Liver (tissue), 3 donors: ENCODE measurements at regions not wholly inside any gene's neighbourhood (a gene's known extent, or its start where the extent isn't known, plus 50 kb on each side); places are given as distances from the start of the nearest gene placed in this dataset.

Experiments used
- GABPA ChIP-seq, 2 donors: IDR thresholded peaks in 1 of 2; conservative IDR thresholded peaks in 1 of 2; 2 replicates each; pipeline ENCODE4 v1.6.1; 2016; ENCODE audit warnings: antibody characterized with exemption in 2 of 2, mild to moderate bottlenecking in 1 of 2, moderate library complexity in 1 of 2
- JUND ChIP-seq, 2 donors: IDR thresholded peaks; 2 replicates each; pipeline ENCODE4 v1.6.1; 2016; ENCODE audit warnings: antibody characterized with exemption in 2 of 2
- YY1 ChIP-seq: IDR thresholded peaks from 2 replicates; pipeline ENCODE4 v1.6.1; 2016; ENCODE audit warnings: antibody characterized with exemption, mild to moderate bottlenecking
- TF ChIP-seq, protein P1 (sequence below): IDR thresholded peaks from 2 replicates; pipeline ENCODE4 v1.6.1; 2016; ENCODE audit warnings: antibody characterized with exemption, mild to moderate bottlenecking
- TF ChIP-seq, protein P2 (sequence below): fragments of 150-350 bp; IDR thresholded peaks from 2 replicates; pipeline ENCODE4 v1.5.1; 2017; ENCODE audit warnings: improper control_type of control experiment, low read depth, low read length; ENCODE audit not compliant: missing input control
- TF ChIP-seq, protein P3 (sequence below): IDR thresholded peaks from 2 replicates; pipeline ENCODE4 v1.6.1; 2016; ENCODE audit warnings: antibody characterized with exemption
- donor health status: healthy.
- donor health status: healthy.

DNA sequence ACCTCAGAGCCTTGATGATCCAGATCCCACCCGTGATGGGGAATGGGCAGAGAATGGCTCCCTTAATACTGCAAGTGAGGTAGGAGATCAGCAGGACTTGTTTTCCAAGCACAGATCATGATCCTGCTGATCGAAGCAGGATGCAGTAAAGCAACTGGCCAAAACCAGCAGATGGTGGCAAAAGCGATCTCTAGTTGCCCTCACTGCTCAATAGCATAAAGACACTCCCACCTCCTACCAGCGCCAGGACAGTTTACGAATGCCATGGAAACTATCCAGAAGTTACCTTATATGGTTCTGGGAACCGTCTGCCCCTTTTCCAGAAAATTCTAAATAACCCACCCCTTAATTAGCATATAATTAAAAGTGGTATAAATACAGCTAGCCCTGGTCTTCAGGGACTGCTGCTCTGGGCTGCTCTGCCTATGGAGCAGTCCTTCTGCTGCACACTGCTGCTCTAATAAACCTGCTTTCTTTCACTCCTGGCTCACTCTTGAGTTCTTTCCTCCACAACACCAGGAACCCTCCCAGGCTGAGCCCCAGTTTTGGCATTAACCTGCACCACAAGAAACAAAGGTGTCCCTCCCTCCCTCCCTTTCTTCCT is 415.8 kb downstream of the PREX1 start:
- TF ChIP-seq, protein P1, sequence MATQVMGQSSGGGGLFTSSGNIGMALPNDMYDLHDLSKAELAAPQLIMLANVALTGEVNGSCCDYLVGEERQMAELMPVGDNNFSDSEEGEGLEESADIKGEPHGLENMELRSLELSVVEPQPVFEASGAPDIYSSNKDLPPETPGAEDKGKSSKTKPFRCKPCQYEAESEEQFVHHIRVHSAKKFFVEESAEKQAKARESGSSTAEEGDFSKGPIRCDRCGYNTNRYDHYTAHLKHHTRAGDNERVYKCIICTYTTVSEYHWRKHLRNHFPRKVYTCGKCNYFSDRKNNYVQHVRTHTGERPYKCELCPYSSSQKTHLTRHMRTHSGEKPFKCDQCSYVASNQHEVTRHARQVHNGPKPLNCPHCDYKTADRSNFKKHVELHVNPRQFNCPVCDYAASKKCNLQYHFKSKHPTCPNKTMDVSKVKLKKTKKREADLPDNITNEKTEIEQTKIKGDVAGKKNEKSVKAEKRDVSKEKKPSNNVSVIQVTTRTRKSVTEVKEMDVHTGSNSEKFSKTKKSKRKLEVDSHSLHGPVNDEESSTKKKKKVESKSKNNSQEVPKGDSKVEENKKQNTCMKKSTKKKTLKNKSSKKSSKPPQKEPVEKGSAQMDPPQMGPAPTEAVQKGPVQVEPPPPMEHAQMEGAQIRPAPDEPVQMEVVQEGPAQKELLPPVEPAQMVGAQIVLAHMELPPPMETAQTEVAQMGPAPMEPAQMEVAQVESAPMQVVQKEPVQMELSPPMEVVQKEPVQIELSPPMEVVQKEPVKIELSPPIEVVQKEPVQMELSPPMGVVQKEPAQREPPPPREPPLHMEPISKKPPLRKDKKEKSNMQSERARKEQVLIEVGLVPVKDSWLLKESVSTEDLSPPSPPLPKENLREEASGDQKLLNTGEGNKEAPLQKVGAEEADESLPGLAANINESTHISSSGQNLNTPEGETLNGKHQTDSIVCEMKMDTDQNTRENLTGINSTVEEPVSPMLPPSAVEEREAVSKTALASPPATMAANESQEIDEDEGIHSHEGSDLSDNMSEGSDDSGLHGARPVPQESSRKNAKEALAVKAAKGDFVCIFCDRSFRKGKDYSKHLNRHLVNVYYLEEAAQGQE: no peak
- no peak for TF ChIP-seq YY1
- TF ChIP-seq, protein P2, sequence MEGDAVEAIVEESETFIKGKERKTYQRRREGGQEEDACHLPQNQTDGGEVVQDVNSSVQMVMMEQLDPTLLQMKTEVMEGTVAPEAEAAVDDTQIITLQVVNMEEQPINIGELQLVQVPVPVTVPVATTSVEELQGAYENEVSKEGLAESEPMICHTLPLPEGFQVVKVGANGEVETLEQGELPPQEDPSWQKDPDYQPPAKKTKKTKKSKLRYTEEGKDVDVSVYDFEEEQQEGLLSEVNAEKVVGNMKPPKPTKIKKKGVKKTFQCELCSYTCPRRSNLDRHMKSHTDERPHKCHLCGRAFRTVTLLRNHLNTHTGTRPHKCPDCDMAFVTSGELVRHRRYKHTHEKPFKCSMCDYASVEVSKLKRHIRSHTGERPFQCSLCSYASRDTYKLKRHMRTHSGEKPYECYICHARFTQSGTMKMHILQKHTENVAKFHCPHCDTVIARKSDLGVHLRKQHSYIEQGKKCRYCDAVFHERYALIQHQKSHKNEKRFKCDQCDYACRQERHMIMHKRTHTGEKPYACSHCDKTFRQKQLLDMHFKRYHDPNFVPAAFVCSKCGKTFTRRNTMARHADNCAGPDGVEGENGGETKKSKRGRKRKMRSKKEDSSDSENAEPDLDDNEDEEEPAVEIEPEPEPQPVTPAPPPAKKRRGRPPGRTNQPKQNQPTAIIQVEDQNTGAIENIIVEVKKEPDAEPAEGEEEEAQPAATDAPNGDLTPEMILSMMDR: no peak
- TF ChIP-seq, protein P3, sequence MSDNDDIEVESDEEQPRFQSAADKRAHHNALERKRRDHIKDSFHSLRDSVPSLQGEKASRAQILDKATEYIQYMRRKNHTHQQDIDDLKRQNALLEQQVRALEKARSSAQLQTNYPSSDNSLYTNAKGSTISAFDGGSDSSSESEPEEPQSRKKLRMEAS: no peak
- no peak for TF ChIP-seq JUND (IDR thresholded peaks at IDR 0.05)
- no peak for TF ChIP-seq GABPA (IDR thresholded peaks at IDR 0.05 in 1 of 2, conservative IDR thresholded peaks at IDR 0.05 in 1 of 2)
